HG02610 (cell line): ENCODE measurements at regions not wholly inside any gene's neighbourhood (a gene's known extent, or its start where the extent isn't known, plus 50 kb on each side); places are given as distances from the start of the nearest gene placed in this dataset.
"Not testable (repeated sequence)": the region's sequence is repeated elsewhere in the genome, so short reads cannot be mapped to it uniquely, and the experiment has no call there.

Experiments used
- ATAC-seq: cut with Tn5 transposase; IDR thresholded peaks from one replicate; pipeline ENCODE4 v1.9.1; 2021; ENCODE audit warnings: mild to moderate bottlenecking, moderate library complexity; ENCODE audit not compliant: unreplicated experiment

- no peak for ATAC-seq
Measured at GRCh38 chr5:152058267-152058666, 133.6 kb upstream of the GLRA1 start.

- ATAC-seq: no peak
Measured at GRCh38 chr5:152056931-152057330, 132.3 kb upstream of the GLRA1 start.

- no peak for ATAC-seq
Measured at GRCh38 chr5:152052470-152052869, 127.8 kb upstream of the GLRA1 start.

GRCh38 chr5:152051499-152052454 is 127.1 kb upstream of the GLRA1 start:
- ATAC-seq: no peak

GRCh38 chr5:152046361-152046760 is 121.7 kb upstream of the GLRA1 start:
- ATAC-seq: no peak

- ATAC-seq: not testable (repeated sequence)
Measured at GRCh38 chr5:152038856-152039255, 114.2 kb upstream of the GLRA1 start.

GRCh38 chr5:152026328-152027024 is 101.8 kb upstream of the GLRA1 start:
- not testable (repeated sequence) for ATAC-seq

GRCh38 chr5:152016421-152016820 is 91.8 kb upstream of the GLRA1 start:
- ATAC-seq: no peak

- no peak for ATAC-seq
Measured at GRCh38 chr5:152007653-152008335, 83.1 kb upstream of the GLRA1 start.

GRCh38 chr5:152004095-152004494 is 79.4 kb upstream of the GLRA1 start:
- ATAC-seq: no peak
